Dermis blood vessel endothelial cell (primary cell): ENCODE measurements at regions not wholly inside any gene's neighbourhood (a gene's known extent, or its start where the extent isn't known, plus 50 kb on each side); places are given as distances from the start of the nearest gene placed in this dataset.

Experiments used
- DNase-seq: peaks from one replicate; pipeline ENCODE4 v3.0.0; 2010

GRCh38 chrX:69083361-69083760 is 81.9 kb downstream of the PJA1 start:
- no peak for DNase-seq

GRCh38 chrX:69082753-69083150 is 82.5 kb downstream of the PJA1 start:
- DNase-seq: no peak

- no peak for DNase-seq
These were observed 83.0 kb downstream of the PJA1 start for GRCh38 chrX:69082055-69082752.

GRCh38 chrX:69080855-69081465 is 84.3 kb downstream of the PJA1 start:
- DNase-seq: no peak

GRCh38 chrX:69079268-69079667 is 86.0 kb downstream of the PJA1 start:
- no peak for DNase-seq

GRCh38 chrX:69077895-69078455 is 87.3 kb downstream of the PJA1 start:
- no peak for DNase-seq

- DNase-seq: no peak
These were observed 89.2 kb downstream of the PJA1 start for GRCh38 chrX:69076088-69076487.

GRCh38 chrX:69074726-69075125 is 90.5 kb downstream of the PJA1 start:
- no peak for DNase-seq

- no peak for DNase-seq
These were observed 91.5 kb downstream of the PJA1 start for GRCh38 chrX:69073721-69074120.

- DNase-seq: no peak
These were observed 92.0 kb downstream of the PJA1 start for GRCh38 chrX:69073241-69073640.

- DNase-seq: no peak
These were observed 92.7 kb downstream of the PJA1 start for GRCh38 chrX:69072486-69073006.

- no peak for DNase-seq
These were observed 94.2 kb downstream of the PJA1 start for GRCh38 chrX:69070949-69071650.

GRCh38 chrX:69069876-69070275 is 95.4 kb downstream of the PJA1 start:
- DNase-seq: no peak

GRCh38 chrX:69069086-69069445 is 96.2 kb downstream of the PJA1 start:
- no peak for DNase-seq

- no peak for DNase-seq
These were observed 96.8 kb downstream of the PJA1 start for GRCh38 chrX:69068301-69069085.

GRCh38 chrX:69067841-69068240 is 97.4 kb downstream of the PJA1 start:
- DNase-seq: no peak

GRCh38 chrX:69066966-69067525 is 98.2 kb downstream of the PJA1 start:
- DNase-seq: no peak

- no peak for DNase-seq
These were observed 99.1 kb downstream of the PJA1 start for GRCh38 chrX:69066021-69066757.

GRCh38 chrX:69065451-69065850 is 99.8 kb downstream of the PJA1 start:
- DNase-seq: no peak

GRCh38 chrX:69063486-69063885 is 101.8 kb downstream of the PJA1 start:
- DNase-seq: no peak

- DNase-seq: no peak
These were observed 102.8 kb downstream of the PJA1 start for GRCh38 chrX:69062493-69062892.
